DMS53 treated with DMSO at 0.1 percent for 48 hours (cell line): ENCODE measurements at regions not wholly inside any gene's neighbourhood (a gene's known extent, or its start where the extent isn't known, plus 50 kb on each side); places are given as distances from the start of the nearest gene placed in this dataset.
A peak's percentile ranks its signal among the peaks of the same experiment; 100 is the strongest.

ENCODE experiments used
- DNase-seq: peaks from one replicate; lab custom pipeline; 2025; ENCODE audit not compliant: unreplicated experiment; lab: John Stamatoyannopoulos, UW

DNA sequence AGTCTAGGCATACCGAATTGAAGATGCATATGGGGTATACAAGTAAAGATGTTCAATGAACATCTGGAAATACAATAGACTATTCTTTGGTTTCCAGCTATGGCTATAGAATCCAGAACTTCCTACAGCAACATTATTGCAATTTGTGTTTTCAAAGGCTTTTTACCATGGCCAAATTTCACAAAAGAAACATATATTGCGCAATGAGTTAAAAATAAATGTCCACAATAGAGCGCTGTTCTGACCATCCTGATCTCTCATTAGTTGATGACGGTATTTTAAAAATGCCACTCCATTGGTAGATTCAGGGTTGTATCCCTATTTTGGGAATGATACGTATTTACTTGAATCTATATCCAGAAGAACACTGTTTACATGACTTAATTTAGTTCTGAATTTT is 139.2 kb downstream of the LINC00632 start:
- DNase-seq: no peak

DNA sequence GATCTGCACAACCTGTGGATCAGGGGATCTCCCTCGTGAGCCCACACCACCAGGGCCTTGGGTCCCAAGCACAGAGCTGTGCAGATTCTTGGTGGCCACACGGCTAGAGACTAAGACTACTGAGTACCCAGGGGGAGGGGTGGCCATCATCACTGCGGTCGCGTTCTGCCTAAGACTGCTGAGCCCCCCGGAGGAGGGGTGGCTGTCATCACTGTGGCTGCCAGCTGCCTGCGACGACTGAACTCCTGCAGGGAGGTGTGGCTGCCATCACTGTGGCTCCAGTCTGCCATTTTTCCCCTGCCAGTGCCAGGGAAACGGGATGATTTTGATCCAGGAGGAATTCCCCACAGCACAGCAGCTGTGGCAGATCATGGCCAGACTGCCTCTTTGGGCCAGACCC is 141.7 kb upstream of the SPANXB1 start:
- DNase-seq: no peak

- DNase-seq: no peak
Measured at GRCh38 chrX:140866446-140866845, 135.9 kb upstream of the SPANXB1 start.

DNA sequence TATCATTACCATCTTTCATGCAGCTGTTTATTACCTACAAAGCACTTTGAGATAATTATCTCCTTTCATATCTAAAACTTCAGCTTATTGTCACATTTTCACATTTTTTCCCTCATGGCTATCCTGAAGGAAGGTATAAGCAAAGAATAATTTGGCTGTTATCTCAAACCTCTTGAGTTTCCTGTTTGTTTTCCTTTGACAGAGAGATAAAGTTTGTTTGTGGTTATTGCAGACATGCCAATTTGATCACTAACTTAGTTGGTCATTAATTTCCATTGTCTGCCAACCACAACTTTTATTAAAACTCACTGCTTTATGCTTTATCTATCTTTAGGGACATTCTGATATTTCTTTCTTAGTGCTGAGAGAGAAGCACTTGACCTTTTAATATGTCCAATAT is 89.8 kb upstream of the SPANXB1 start:
- no peak for DNase-seq

DNA sequence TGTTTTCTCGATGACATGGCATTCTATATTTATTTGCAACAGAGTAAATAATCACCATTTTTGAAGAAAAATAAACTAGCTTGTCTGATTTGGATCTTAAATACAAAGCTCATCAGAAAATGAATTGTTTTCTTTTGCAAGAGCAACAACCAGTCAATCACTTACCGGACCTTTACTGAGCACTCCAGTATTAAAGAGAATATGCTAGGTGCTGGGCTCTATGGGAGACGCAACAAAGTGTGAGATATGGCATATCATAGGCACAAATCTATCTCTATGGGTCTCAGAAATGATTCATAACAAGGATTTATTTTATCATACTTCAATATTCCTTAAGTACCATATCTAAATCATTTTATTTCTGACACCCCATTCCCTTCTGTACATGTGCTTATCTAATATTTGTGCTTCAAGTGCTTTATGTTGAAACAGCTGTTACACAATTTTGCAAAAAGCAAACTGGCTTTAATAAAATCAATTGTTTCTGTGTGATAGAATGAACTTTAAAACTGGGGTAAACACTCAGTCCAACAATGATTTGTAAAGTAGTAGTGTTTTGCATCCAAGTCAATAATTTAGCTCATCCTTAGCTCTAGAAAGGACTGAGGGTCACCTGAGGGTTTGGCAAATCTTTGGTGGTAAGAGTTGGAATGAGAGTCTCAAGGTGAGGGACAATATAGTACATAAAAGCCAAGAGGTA is 88.4 kb upstream of the SPANXB1 start:
- no peak for DNase-seq

DNA sequence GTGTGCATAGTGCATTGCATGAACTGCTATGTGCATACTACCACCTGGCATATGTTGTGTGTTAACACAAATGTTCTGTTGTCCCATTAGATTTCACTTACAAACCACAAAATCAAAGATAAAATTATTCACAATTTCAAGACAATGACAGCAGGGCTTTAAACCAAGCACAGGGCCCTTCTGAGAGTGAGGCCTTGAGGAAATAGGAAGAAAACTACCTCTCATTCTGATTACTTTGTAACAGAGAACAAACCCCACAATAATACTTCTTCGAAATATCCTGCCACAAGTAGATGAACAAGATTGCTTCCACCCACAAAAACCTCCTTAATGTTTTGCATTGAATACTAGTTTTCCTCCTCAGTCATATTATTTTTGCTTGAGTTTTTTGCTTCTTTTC is 85.5 kb upstream of the SPANXB1 start:
- DNase-seq: no peak

DNA sequence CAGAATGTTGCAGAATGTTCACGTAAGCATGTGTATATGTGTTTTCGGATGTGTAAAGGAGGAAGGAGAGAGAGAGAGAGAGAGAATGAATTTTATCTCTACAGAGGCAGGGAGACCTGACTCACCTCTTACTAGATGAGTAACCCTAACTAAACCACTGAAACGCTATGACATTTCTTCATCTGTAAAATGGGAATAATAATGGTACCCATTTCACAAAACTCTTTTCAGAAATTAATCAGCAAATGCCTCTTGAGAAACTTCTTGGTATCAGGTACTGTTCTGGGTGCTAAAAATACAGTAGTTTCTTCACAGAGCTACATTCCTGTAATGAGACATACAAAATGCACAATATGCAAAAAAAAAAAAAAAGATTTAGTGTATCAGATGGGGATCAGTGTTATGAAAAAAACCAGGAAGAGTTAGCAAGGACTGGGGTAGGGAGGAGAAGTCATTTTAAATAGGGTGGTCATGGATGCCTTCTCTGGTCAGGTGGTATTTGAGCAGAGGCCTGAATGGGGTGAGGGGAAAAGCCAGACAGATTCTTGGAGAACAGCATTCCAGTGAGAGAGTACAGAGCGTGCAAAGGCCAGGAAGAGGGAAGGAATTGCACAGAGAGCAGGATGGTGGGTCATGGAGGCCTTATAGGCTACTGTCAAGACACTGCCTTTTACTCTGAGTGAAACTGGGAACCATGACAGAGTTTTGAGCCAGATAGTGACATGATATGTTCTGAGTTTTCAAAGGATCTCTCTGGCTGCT is 84.9 kb upstream of the SPANXB1 start:
- no peak for DNase-seq

- DNase-seq: peak; percentile 27
Measured at GRCh38 chrX:140918398-140919038, 83.9 kb upstream of the SPANXB1 start.

DNA sequence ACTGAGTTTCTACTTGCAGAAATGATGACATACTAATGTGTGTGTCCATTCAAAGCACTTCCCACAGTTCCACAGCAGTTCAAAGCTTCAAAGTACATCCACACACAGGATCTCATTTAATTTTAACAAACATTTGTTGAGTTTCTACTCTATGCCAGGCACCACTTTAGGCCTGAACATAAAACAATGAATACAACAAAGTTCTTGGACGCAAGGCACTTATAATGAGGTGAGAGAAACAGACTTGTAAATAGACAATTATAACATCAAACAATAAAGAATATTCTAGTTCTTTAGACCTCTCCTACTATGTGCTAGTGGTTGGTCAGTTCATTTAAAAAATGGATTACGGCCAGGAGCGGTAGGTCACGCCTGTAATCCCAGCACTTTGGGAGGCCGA is 82.0 kb upstream of the SPANXB1 start:
- no peak for DNase-seq

DNA sequence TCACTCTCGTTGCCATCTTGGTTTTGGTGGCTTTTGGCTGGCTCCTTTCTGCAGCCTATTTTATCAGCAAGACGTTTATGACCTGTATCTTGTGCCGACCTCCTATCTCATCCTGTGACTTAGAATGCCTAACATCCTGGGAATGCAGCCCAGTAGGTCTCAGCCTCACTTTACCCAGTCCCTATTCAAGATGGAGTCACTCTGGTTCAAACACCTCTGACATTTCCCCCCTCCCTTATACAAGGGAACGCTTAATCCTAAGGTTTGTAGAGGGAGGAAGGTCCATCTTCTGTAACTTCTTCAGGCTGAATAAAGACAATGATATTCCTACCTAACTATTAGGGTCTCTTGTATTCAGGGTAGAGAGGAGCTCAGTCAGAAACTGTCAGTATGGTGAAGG is 79.3 kb upstream of the SPANXB1 start:
- DNase-seq: no peak

- no peak for DNase-seq
Measured at GRCh38 chrX:140928739-140929138, 73.7 kb upstream of the SPANXB1 start.

- no peak for DNase-seq
Measured at GRCh38 chrX:140933016-140933415, 69.4 kb upstream of the SPANXB1 start.

- peak; percentile 19 for DNase-seq
Measured at GRCh38 chrX:140933874-140934655, 68.3 kb upstream of the SPANXB1 start.

GRCh38 chrX:140943513-140943912 is 58.9 kb upstream of the SPANXB1 start:
- DNase-seq: no peak

DNA sequence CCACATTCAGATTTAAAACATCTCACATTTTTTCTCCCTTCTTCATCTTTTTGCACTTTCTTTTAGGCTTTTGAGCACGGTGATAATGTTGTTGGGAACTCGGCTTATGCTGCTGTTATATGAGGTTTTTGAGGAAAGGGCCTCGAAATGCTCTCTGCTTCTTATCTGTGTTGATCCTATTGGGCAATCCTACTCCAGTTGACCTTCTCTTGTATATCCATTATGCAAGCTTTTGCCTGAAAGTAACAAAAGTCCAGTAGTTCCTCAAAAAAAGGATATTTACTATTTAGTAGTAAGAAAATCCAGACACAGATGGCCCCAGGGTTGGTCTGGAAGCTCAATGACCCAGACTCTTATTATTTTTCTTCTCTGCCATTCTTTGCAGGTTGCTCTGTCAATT is 57.7 kb upstream of the SPANXB1 start:
- no peak for DNase-seq

- no peak for DNase-seq
Measured at GRCh38 chrX:140948827-140949226, 53.6 kb upstream of the SPANXB1 start.

GRCh38 chrX:140949233-140949632 is 53.2 kb upstream of the SPANXB1 start:
- DNase-seq: no peak
